MM.1S (cell line): ENCODE measurements at regions not wholly inside any gene's neighbourhood (a gene's known extent, or its start where the extent isn't known, plus 50 kb on each side); places are given as distances from the start of the nearest gene placed in this dataset.

Experiments used
- DNase-seq: peaks from one replicate; pipeline ENCODE4 v3.0.0-alpha.2; 2015
- H2AFZ ChIP-seq: fragments of 300-600 bp; sonication (generic); 2 replicates; pipeline ENCODE4 v1.6.0; 2016; ENCODE audit warnings: antibody characterized with exemption, low read length
- H3F3A ChIP-seq: fragments of 300-600 bp; sonication (generic); 2 replicates; pipeline ENCODE4 v1.6.1; 2016; ENCODE audit warnings: mild to moderate bottlenecking, antibody characterized with exemption, low read length, moderate library complexity, mixed read lengths; ENCODE audit not compliant: insufficient read depth
- H3K27ac ChIP-seq: fragments of 300-600 bp; sonication (generic); 2 replicates; pipeline ENCODE4 v1.5.1; 2016; ENCODE audit warnings: mild to moderate bottlenecking, low read length
- H3K27me3 ChIP-seq: fragments of 300-600 bp; sonication (generic); replicated peaks from 2 replicates; pipeline ENCODE4 v1.6.0; 2016; ENCODE audit warnings: low read length; ENCODE audit not compliant: insufficient read depth
- H3K36me3 ChIP-seq: fragments of 300-600 bp; sonication (generic); replicated peaks from 2 replicates; pipeline ENCODE4 v1.6.1; 2016; ENCODE audit warnings: mild to moderate bottlenecking, low read length, mixed read lengths; ENCODE audit not compliant: insufficient read depth
- H3K4me1 ChIP-seq: fragments of 300-600 bp; sonication (generic); 2 replicates; pipeline ENCODE4 v1.6.1; 2016; ENCODE audit warnings: low read length, mixed read lengths
- H3K4me2 ChIP-seq: fragments of 300-600 bp; sonication (generic); 2 replicates; pipeline ENCODE4 v1.6.0; 2016; ENCODE audit warnings: low read depth, low read length
- H3K4me3 ChIP-seq: fragments of 300-600 bp; sonication (generic); 2 replicates; pipeline ENCODE4 v1.5.1; 2016; ENCODE audit warnings: low read length, mixed read lengths
- H3K79me2 ChIP-seq: fragments of 300-600 bp; sonication (generic); 2 replicates; pipeline ENCODE4 v1.6.1; 2016; ENCODE audit warnings: mixed run types, low read length, mixed read lengths
- H3K9ac ChIP-seq: fragments of 300-600 bp; sonication (generic); 2 replicates; pipeline ENCODE4 v1.6.1; 2016; ENCODE audit warnings: low read length, mixed read lengths
- H3K9me2 ChIP-seq: fragments of 300-600 bp; sonication (generic); replicated peaks from 2 replicates; pipeline ENCODE4 v1.6.1; 2016; ENCODE audit warnings: mild to moderate bottlenecking, low read length, mixed read lengths; ENCODE audit not compliant: insufficient read depth
- H3K9me3 ChIP-seq: fragments of 300-600 bp; sonication (generic); replicated peaks from 2 replicates; pipeline ENCODE4 v1.6.1; 2016; ENCODE audit warnings: mild to moderate bottlenecking, low read length, mixed read lengths; ENCODE audit not compliant: insufficient read depth
- H4K20me1 ChIP-seq: fragments of 300-600 bp; sonication (generic); 2 replicates; pipeline ENCODE4 v1.6.1; 2016; ENCODE audit warnings: mild to moderate bottlenecking, low read length, moderate library complexity, mixed read lengths; ENCODE audit not compliant: insufficient read depth
- EZH2 ChIP-seq: fragments of 300-600 bp; sonication (generic); optimal IDR thresholded peaks from 2 replicates; pipeline ENCODE3; 2017; ENCODE audit warnings: low read depth, mild to moderate bottlenecking, antibody characterized with exemption, low read length, mixed read lengths
- EZH2phosphoT487 ChIP-seq: fragments of 300-600 bp; sonication (generic); IDR thresholded peaks from 2 replicates; pipeline ENCODE4 v1.6.1; 2018; ENCODE audit warnings: antibody characterized with exemption, low read length
- TF ChIP-seq, protein P1 (sequence below): fragments of 300-600 bp; sonication (generic); IDR thresholded peaks from 2 replicates; pipeline ENCODE4 v1.5.1; 2016; ENCODE audit warnings: antibody characterized with exemption, low read length, mixed read lengths

DNA sequence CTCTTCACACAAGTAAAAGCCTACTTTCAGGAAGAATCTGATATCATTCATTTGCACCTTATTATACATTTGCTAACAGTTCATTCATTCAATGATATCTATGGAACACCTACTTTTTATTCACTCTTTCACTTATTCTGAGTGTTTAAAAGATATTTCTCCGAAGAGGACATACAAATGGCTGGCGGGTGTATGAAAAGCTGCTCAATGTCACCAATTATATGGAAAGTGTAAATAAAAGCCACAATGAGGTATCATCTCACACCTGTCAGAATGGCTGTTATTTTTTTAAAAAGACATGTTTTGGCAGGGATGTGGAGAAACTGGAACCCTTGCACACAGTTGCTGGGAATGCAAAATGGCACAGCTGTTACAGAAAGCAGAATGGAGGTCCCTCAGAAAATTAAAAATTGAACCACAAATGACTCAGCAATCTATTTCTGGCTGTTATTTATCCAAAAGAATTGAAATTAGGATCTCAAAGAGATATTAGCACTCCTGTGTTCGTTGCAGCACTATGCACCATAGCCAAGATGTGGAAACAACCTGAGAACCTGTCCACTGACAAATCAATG lies 127.6 kb upstream of the IRS2 start:
- H3K9me3 ChIP-seq, result no peaks in the 10 kb centered on the region
- H3K79me2 ChIP-seq, result no peaks in the 10 kb centered on the region
- no peaks in the 10 kb centered on the region for H3F3A ChIP-seq
- TF ChIP-seq, protein P1, sequence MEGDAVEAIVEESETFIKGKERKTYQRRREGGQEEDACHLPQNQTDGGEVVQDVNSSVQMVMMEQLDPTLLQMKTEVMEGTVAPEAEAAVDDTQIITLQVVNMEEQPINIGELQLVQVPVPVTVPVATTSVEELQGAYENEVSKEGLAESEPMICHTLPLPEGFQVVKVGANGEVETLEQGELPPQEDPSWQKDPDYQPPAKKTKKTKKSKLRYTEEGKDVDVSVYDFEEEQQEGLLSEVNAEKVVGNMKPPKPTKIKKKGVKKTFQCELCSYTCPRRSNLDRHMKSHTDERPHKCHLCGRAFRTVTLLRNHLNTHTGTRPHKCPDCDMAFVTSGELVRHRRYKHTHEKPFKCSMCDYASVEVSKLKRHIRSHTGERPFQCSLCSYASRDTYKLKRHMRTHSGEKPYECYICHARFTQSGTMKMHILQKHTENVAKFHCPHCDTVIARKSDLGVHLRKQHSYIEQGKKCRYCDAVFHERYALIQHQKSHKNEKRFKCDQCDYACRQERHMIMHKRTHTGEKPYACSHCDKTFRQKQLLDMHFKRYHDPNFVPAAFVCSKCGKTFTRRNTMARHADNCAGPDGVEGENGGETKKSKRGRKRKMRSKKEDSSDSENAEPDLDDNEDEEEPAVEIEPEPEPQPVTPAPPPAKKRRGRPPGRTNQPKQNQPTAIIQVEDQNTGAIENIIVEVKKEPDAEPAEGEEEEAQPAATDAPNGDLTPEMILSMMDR, result no peak
- TF ChIP-seq EZH2phosphoT487, result no peak
- TF ChIP-seq EZH2, result no peak
- H3K9me2 ChIP-seq, result no peaks in the 10 kb centered on the region
- H3K4me3 ChIP-seq, result no peak overlapping the region
- no peaks in the 10 kb centered on the region for H4K20me1 ChIP-seq
- H3K27me3 ChIP-seq, result no peaks in the 10 kb centered on the region
- no peak for DNase-seq
- no peak overlapping the region for H3K4me2 ChIP-seq
- no peak overlapping the region for H3K9ac ChIP-seq
- H3K4me1 ChIP-seq, result no peaks in the 10 kb centered on the region
- H3K27ac ChIP-seq, result no peak overlapping the region
- no peak overlapping the region for H2AFZ ChIP-seq
- H3K36me3 ChIP-seq, result no peaks in the 10 kb centered on the region

DNA sequence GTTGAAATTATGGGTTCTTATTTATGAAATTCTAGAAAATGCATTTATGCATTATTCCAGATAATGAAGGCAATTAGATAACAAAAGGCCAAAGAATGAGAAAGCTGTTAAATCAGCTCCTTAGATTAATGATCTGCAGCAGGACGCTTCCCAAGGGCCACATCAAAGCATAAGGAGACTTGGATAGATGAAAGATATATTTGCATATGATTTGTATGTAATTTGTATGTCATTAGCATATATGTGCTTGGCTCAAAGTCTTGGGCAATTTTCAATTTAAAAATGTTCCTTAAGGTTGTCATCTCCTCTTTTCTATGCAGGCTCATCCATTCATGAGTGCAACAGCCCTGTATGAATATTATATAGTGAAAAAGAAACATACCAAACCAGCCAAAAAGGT lies 126.8 kb upstream of the IRS2 start:
- Histone ChIP-seq H3K9me2 (no peaks in the 10 kb centered on the region), H3F3A (no peaks in the 10 kb centered on the region), H3K9me3 (no peaks in the 10 kb centered on the region), H4K20me1 (no peaks in the 10 kb centered on the region), H3K36me3 (no peaks in the 10 kb centered on the region), H2AFZ (no peak overlapping the region), H3K79me2 (no peaks in the 10 kb centered on the region), H3K27me3 (no peaks in the 10 kb centered on the region), H3K4me1 (no peaks in the 10 kb centered on the region), H3K9ac (no peak overlapping the region), H3K4me2 (no peak overlapping the region), H3K27ac (no peak overlapping the region), H3K4me3 (no peak overlapping the region)
- no peak for DNase-seq
- no peak for TF ChIP-seq EZH2
- no peak for TF ChIP-seq EZH2phosphoT487
- TF ChIP-seq, protein P1, result no peak

DNA sequence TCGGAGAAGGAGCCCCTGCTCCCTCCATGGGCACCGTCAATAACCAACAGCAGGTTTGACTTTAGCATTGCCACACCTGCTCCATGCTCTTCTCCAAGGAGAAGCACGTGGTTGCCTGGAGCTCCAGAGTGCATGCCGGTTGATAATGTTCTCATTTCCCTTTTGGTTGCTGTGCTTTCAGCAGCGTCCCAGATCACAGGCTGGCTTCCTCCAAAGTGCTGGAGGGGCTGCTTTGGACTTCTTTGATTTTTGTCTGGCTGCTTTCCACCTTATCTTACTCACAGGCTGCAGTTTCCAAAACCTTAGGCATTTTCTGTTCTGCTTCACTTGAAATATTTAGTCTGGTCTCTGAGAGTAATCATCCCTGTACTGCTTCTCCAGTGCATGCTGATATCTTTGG lies 123.8 kb upstream of the IRS2 start:
- Histone ChIP-seq H3K27me3 (no peaks in the 10 kb centered on the region), H3F3A (no peaks in the 10 kb centered on the region), H3K4me2 (no peak overlapping the region), H3K79me2 (no peaks in the 10 kb centered on the region), H3K4me1 (no peaks in the 10 kb centered on the region), H3K27ac (no peak overlapping the region), H4K20me1 (no peaks in the 10 kb centered on the region), H3K9me2 (no peaks in the 10 kb centered on the region), H3K4me3 (no peak overlapping the region), H2AFZ (no peak overlapping the region), H3K9me3 (no peaks in the 10 kb centered on the region), H3K9ac (no peak overlapping the region), H3K36me3 (no peaks in the 10 kb centered on the region)
- no peak for DNase-seq
- TF ChIP-seq EZH2phosphoT487 (no peak), EZH2 (no peak)
- TF ChIP-seq, protein P1, result no peak
